Keratinocyte (primary cell): ENCODE measurements at regions not wholly inside any gene's neighbourhood (a gene's known extent, or its start where the extent isn't known, plus 50 kb on each side); places are given as distances from the start of the nearest gene placed in this dataset.

ENCODE experiments used
- DNase-seq: peaks from one replicate; pipeline ENCODE4 v3.0.0-alpha.2; 2011; ENCODE audit warnings: low read depth, missing footprints, low spot score
- FAIRE-seq: peaks from 2 replicates; lab custom pipeline; 2011; peaks lifted over from hg19 to GRCh38; lab: Jason Lieb, UNC
- H2AFZ ChIP-seq: 2 replicates; pipeline ENCODE4 v1.6.0; 2012; ENCODE audit warnings: low read length, control low read depth, inconsistent platforms; ENCODE audit not compliant: control insufficient read depth
- H3K27ac ChIP-seq: 2 replicates; pipeline ENCODE4 v1.5.1; 2011; ENCODE audit warnings: low read length; ENCODE audit not compliant: control insufficient read depth, insufficient read depth
- H3K27me3 ChIP-seq: 3 replicates; pipeline ENCODE4 v1.6.0; 2011; ENCODE audit warnings: low read length; ENCODE audit not compliant: control insufficient read depth, insufficient read depth; ENCODE audit errors: extremely low read depth
- H3K36me3 ChIP-seq, 2 experiments: 2 replicates in 1 of 2; 3 replicates in 1 of 2; pipeline ENCODE4 v1.5.1; 2011; ENCODE audit warnings: low read length in 2 of 2, mild to moderate bottlenecking in 1 of 2; ENCODE audit not compliant: control insufficient read depth in 2 of 2, insufficient read depth in 2 of 2; ENCODE audit errors: extremely low read depth in 1 of 2
- H3K4me1 ChIP-seq: 3 replicates; pipeline ENCODE4 v1.5.1; 2011; ENCODE audit warnings: low read length; ENCODE audit not compliant: control insufficient read depth, insufficient read depth; ENCODE audit errors: extremely low read depth
- H3K4me2 ChIP-seq: 3 replicates; pipeline ENCODE4 v1.6.0; 2011; ENCODE audit warnings: low read depth, low read length; ENCODE audit not compliant: control insufficient read depth, insufficient read depth; ENCODE audit errors: extremely low read depth
- H3K4me3 ChIP-seq, 3 experiments: fragments of 200-600 bp in 1 of 3; sonication (generic) in 1 of 3; 2 replicates in 2 of 3; 3 replicates in 1 of 3; pipeline ENCODE4 v1.5.1; 2011 to 2016; ENCODE audit warnings: low read length in 3 of 3, mild to moderate bottlenecking in 3 of 3, control low read depth in 2 of 3, inconsistent platforms in 1 of 3, low read depth in 1 of 3, mixed read lengths in 1 of 3, mixed run types in 1 of 3, moderate library complexity in 1 of 3; ENCODE audit not compliant: control insufficient read depth in 2 of 3, insufficient read depth in 2 of 3; ENCODE audit errors: extremely low read depth in 1 of 3
- H3K79me2 ChIP-seq: 2 replicates; pipeline ENCODE4 v1.6.0; 2012; ENCODE audit warnings: low read length; ENCODE audit not compliant: control insufficient read depth, insufficient read depth
- H3K9ac ChIP-seq: 3 replicates; pipeline ENCODE4 v1.6.0; 2011; ENCODE audit warnings: low read length; ENCODE audit not compliant: control insufficient read depth, insufficient read depth; ENCODE audit errors: extremely low read depth
- H3K9me1 ChIP-seq: 3 replicates; pipeline ENCODE4 v1.6.0; 2011; ENCODE audit warnings: low read length; ENCODE audit not compliant: control insufficient read depth, insufficient read depth; ENCODE audit errors: extremely low read depth
- H3K9me3 ChIP-seq: 2 replicates; pipeline ENCODE4 v1.5.1; 2012; ENCODE audit warnings: low read depth, low read length; ENCODE audit not compliant: control insufficient read depth
- H4K20me1 ChIP-seq: 3 replicates; pipeline ENCODE4 v1.6.0; 2011; ENCODE audit warnings: low read length; ENCODE audit not compliant: control insufficient read depth, insufficient read depth; ENCODE audit errors: extremely low read depth
- CTCF ChIP-seq, 3 experiments: IDR thresholded peaks in 1 of 3; conservative IDR thresholded peaks in 1 of 3; optimal IDR thresholded peaks in 1 of 3; 2 replicates in 2 of 3; 3 replicates in 1 of 3; pipeline versions ENCODE3 to v1.5.1; 2011; ENCODE audit warnings: low read length in 3 of 3, mild to moderate bottlenecking in 3 of 3, moderate library complexity in 2 of 3, control low read depth in 1 of 3, inconsistent platforms in 1 of 3; ENCODE audit not compliant: insufficient read depth in 2 of 3; ENCODE audit errors: extremely low read depth in 1 of 3
- EZH2 ChIP-seq: IDR thresholded peaks from one replicate; pipeline ENCODE4 v1.6.1; 2012; ENCODE audit warnings: inconsistent platforms, mild to moderate bottlenecking, low read length, moderate library complexity
- dilution Hi-C: fragments of 300-500 bp; cut with MboI; formaldehyde crosslinking; loops from one replicate; pipeline ENCODE4 v1.7.0; 2020; ENCODE audit warnings: low sequenced_read_pairs; ENCODE audit not compliant: extremely low pct_ligation_motif_present

GRCh38 chr12:95390932-95391331 lies 83.0 kb upstream of the METAP2 start:
- no peaks in the 10 kb centered on the region for H4K20me1 ChIP-seq
- no peak overlapping the region for H3K9ac ChIP-seq
- FAIRE-seq (no peak), DNase-seq (no peak)
- H3K4me1 ChIP-seq = no peaks in the 10 kb centered on the region
- no peaks in the 10 kb centered on the region for H3K36me3 ChIP-seq
- H3K9me1 ChIP-seq = no peaks in the 10 kb centered on the region
- H3K4me2 ChIP-seq = no peak overlapping the region
- dilution Hi-C loops = no loop called here
- H3K4me3 ChIP-seq = no peak overlapping the region
- H3K27me3 ChIP-seq = no peaks in the 10 kb centered on the region
- H3K79me2 ChIP-seq = no peaks in the 10 kb centered on the region
- TF ChIP-seq CTCF (optimal IDR thresholded peaks at IDR 0.05 in 1 of 3, IDR thresholded peaks at IDR 0.05 in 1 of 3, conservative IDR thresholded peaks at IDR 0.05 in 1 of 3; ENCODE audit: extremely low read depth in 1 of 3, insufficient read depth in 2 of 3, low read length in 3 of 3) (no peak), EZH2 (no peak)
- peaks cover 2% of the 10 kb centered on the region for H3K9me3 ChIP-seq
- no peak overlapping the region for H3K27ac ChIP-seq
- no peak overlapping the region for H2AFZ ChIP-seq

- Histone ChIP-seq H3K9me3 (peaks cover 2% of the 10 kb centered on the region), H2AFZ (no peak overlapping the region), H3K27me3 (no peaks in the 10 kb centered on the region), H3K4me1 (peaks cover 12% of the 10 kb centered on the region), H4K20me1 (no peaks in the 10 kb centered on the region), H3K79me2 (no peaks in the 10 kb centered on the region), H3K9me1 (no peaks in the 10 kb centered on the region), H3K4me3 (no peak overlapping the region), H3K4me2 (no peak overlapping the region), H3K9ac (no peak overlapping the region), H3K36me3 (no peaks in the 10 kb centered on the region), H3K27ac (no peak overlapping the region)
- no peak for DNase-seq
- dilution Hi-C loops = no loop called here
- TF ChIP-seq EZH2 (no peak), CTCF (optimal IDR thresholded peaks at IDR 0.05 in 1 of 3, IDR thresholded peaks at IDR 0.05 in 1 of 3, conservative IDR thresholded peaks at IDR 0.05 in 1 of 3; ENCODE audit: extremely low read depth in 1 of 3, insufficient read depth in 2 of 3, low read length in 3 of 3) (no peak)
- no peak for FAIRE-seq
Observed at GRCh38 chr12:95393191-95393790, 80.7 kb upstream of the METAP2 start.
